HG02840 (cell line): ENCODE measurements at regions not wholly inside any gene's neighbourhood (a gene's known extent, or its start where the extent isn't known, plus 50 kb on each side); places are given as distances from the start of the nearest gene placed in this dataset.
"Not testable (repeated sequence)": the region's sequence is repeated elsewhere in the genome, so short reads cannot be mapped to it uniquely, and the experiment has no call there.

Experiments
- ATAC-seq: cut with Tn5 transposase; IDR thresholded peaks from one replicate; pipeline ENCODE4 v1.9.1; 2021; ENCODE audit warnings: mild to moderate bottlenecking, moderate library complexity, moderate number of reproducible peaks; ENCODE audit not compliant: unreplicated experiment, low FRiP score

DNA sequence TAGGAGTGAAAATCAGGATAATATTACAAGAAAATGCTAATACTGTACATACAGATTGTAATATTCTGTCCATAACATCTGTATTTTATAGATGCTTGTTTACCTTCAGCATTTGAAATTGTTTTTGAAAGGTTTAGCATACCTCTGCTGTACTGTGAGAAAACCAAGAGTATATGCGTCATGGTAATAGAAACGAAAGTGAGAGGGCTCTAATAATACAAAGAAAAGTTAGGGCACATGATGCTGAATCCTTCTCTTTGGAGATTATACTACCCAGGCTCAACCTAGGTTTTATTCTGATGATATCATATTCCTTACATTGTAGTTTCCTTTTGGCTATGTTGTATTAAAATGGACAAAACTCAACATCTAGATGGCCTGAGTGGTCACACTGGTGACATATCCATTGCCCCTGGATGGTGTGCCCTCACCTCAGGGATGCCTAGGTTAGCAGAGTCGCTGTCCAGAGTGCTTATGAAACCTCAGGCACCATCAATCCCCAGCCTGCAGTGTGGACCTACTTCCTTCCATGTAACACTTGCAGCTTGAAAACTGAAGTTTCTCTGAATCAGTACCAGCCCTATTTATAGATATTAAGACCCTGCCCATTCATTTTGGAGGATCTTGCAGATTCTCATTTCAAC is 253.7 kb downstream of the KCTD12 start:
- no peak for ATAC-seq

DNA sequence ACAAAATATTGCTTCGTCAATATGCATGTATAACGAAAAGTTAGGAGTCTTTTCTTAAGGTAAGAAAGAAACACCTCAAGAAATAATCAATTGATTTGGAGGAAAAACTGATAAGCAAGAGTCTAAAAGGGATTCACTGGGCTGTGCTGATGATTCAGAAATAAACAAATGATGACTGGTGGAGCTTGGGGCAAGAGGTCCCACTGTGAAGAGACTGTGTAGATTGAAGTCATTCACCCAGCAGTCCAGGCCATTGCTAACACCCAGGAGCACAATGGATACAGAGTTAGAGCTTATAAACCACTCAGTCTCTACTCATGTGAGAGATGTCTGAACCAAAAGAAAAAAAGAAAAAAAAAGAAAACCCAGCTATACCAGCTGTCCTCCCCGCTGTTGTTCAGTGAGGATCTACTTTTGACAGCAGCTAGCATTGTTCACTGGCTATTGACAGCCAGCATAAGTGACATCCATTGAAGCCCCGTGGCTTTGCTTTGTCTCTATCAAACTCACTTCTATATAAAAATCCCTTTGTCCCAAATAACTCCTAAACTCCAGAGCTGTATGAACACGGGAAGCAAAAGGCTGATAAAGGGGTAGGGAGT is 255.5 kb downstream of the KCTD12 start:
- ATAC-seq, result no peak

DNA sequence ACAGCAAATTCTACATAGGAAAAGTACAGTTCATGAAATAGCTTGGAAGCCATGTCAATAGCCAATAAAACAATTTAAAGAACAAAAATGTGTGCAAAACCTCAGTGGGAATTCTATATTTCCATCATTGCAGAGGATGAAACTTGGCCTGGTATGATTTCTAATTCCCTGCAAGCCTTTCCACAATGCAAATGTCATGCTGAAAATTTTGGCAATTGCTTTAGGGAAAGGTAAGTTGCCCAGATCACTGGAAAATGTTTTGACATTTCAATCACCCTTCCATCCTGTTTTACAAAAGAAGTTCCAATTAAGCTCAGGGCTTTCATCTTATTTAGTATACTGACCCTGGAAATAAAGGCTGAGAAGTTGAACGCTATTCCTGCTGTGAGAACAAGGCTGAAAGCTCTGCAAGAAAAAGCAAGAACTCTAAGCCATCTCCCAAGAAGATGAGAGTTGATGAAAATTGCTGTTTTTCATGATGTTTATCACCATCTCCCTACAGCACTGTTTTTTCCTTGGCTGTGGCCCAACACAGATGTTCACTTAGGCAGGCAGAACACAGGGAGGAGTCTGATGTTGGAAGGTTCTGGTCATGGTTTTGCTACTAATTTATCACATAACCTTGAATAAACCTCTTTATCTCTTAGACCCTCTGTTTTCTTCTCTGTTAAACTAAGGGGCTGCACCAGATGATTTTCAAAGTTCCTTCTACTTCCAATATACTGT is 263.7 kb downstream of the KCTD12 start:
- ATAC-seq, result no peak

DNA sequence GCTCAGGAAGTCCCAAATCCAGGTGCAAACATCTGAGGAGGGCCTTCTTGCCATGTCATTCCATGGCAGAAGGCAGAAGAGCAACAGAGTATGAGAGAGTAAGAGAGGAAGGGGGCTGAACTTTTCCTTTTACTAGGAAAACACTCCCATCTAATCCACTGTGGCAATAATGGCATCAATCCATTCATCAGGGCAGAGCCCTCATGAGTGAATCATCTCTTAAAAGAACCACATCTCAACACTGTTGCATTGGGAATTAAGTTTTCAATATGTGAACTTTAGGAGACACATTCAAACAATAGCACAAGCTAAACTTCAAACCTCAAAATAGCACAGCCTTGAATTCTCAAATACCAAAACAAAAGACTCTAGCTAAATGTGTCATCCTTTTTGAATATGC is 264.5 kb downstream of the KCTD12 start:
- ATAC-seq, result no peak

DNA sequence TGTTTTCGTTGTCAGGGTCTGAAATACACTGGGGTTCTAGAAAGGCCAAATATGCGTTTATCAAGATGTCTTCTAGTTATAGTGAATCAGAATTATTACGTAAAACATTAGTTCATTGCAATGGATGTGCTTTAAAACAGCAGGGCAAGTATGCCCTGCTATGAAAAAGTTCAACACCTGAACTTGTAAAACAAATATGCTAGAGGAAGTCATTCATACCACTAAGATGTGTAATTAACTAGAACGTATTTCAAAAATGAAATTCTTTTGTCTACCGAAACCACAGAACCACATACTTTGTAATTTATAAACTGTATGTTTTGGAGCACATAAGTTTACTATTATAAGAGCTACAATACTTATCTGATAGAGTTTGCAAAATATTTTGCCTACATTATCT is 266.2 kb downstream of the KCTD12 start:
- no peak for ATAC-seq

DNA sequence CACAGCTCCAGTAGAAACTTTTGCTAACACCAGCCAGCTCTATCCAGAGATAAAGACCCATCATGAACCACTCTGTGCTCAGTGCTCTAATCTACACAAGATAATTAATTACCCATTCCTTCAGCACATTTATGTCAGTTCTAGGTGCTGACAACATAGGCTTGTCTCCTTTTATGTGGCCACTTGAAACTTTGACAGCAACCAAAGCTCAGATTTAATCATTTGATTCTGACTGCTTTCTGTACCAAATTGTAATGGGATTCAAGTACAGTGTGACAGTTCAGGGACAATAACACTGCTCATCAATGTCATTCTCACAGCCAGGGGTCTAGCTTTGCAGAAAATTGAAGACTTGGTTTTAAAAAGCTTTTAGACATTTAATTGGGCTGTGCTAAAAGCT is 266.6 kb downstream of the KCTD12 start:
- ATAC-seq, result no peak

DNA sequence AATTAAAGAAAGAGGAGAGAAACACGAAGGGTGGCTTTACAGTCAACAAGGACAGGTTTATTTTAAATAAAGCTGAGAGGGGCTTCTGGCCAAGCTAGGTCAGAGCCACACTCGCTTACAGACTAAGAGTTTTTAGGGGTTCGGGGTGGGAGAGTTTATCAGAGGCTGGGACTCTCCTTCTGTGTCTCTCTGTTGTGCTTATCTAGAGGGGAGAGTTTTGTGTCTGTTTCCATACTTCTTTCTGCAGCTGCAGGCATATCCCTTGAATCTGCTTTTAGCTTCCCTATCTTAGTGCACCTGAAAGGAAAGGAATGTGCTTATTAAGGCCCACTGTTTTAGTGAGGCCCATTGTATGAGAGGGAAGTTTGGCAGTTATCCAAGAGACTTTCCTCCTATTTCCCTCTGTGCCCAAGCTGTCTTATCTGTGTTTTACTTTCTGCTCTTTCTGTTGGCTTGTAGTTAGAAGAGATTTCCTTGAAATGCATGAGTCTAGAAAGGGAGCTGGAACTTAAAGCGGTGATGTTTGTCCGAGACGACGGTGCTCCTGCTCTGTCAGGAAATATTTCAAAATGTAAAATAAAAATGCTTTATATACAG is 275.3 kb downstream of the KCTD12 start:
- no peak for ATAC-seq

DNA sequence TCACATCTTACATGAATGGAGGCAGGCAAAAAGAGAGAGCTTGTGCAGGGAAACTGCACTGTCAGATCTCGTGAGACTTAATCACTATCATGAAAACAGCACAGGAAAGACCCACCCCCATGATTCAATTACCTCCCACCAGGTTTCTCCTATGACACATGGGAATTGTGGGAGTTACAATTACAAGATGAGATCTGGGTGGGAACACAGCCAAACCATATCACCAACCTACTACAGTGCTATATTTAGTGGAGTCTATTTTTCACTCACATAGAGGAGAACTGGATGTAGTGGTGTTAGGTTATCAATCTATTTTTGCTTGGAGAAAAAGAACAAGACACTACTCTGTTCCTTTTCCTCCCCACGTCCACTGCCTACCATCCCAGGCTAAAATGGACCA is 276.6 kb downstream of the KCTD12 start:
- ATAC-seq, result no peak

DNA sequence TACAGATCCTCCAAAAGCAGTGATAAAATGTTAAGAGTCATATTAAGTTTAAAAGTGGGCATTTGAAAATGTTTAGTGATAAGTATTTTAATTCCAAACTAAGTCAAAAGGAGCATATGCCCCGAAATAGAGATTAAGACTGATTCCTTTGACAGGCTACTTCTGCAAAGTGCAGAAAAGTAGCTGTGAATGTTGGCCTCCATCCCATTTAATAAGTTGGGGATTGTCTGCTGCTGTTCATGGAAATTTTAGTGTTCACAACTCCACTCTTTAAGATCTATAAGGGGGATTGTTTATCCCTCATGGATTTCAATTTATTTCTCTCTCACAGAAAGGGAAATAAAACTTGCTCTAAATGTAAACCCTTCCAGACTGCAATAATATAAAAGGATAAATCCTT is 278.3 kb downstream of the KCTD12 start:
- ATAC-seq, result no peak

DNA sequence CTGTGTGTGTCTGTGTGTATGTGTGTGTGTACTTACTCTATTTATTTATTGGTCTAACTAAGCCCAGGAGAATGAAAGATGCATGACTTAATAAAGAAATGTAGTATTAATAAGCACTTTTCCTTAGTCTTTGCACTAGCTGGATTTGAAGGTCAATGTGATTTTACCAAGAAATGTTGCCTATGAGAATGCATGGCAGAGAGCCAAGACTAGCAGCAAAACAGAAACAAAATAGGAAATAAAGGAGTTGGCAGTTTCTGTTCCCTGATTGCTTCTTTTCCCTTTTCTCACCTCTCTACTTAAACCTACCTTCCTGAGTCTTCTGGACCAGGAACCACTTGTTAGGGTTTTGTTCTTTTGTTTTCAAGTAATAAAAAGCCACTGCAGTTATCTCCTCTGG is 286.1 kb downstream of the KCTD12 start:
- no peak for ATAC-seq

DNA sequence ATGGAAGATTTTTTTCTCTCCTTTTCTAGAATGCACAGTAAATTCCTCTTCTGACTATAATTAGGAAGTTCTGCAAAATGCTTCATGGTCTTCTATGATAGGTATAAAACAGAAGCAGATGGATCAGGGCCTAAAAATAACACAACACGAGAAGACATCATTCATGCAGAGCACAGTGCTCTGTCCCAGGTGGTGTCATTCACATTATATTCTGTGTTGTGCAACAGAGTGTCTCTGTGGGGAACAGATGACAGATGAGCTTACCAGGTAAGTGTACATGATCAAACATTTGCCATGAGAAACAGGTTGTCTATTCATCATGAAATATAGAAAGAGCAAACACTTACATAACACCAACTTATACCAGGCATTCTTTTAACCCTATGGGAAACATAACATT is 288.3 kb downstream of the KCTD12 start:
- no peak for ATAC-seq

DNA sequence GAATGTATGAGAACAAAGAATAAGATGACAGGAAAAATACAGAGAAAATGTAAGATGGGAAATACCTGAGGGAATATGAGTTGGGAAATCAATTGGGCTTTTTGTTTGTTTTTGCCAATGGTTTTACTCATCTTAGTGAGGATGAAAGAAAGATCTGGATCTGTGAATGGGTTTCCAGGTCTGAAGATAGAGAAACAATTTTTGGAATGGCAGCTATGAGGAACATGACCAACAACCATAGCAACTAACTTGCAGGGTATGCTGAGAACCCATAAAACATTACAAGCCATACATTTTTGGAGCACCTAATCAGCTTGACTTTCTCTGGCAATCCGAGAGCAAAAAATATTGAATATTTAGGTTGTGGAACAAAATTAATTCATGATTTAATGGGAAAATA is 290.0 kb downstream of the KCTD12 start:
- no peak for ATAC-seq

DNA sequence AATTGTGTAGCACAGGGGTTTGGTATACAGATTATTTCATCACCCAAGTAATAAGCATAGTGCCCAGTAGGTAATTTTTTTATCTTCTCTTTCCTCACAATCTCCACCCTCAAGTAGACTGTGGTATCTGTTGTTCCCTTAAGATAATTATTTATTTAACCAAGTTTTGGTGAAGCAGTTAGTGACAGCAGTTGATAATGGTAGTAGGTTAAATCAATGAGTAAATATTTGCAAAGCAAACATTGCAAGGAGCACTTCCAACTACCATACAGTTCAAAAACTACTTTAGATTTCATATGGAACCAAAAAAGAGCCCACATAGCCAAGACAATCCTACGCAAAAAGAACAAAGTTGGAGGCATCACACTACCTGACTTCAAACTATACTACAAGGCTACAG is 291.8 kb downstream of the KCTD12 start:
- no peak for ATAC-seq

DNA sequence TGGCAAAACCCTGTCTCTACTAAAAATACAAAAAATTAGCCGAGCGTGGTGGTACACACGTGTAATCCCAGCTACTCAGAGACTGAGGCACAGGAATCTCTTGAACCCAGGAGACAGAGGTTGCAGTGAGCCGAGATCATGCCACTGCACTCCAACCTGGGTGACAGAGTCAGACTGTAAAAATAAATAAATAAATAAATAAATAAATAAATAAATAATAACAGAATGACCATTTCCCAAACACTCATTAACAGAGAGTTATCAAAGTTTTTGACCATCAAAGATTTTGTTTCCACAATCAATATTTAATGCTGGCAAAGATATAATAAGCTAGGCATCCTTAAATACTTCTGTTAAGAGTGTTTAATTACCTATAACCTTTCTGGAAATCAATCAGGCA is 299.4 kb downstream of the KCTD12 start:
- no peak for ATAC-seq

DNA sequence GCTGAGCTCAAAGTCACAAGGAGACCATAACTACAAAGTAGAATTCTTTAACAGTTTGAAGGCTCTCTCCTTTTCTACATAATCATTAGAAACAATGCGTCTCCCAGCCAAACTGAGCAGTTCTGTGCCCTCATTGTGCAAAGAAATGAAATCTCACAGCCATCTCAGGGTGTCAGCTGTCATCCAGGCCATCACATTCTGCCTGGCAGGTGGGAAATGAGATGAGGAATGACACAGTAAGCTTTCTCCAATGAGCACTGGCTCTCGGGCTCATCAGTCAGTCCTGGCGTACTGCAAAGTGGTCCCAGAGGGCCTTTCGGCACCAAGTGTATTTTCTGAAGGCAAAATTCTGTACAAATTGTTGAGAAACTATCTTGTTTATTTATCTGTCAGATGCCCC is 306.5 kb downstream of the KCTD12 start:
- no peak for ATAC-seq

DNA sequence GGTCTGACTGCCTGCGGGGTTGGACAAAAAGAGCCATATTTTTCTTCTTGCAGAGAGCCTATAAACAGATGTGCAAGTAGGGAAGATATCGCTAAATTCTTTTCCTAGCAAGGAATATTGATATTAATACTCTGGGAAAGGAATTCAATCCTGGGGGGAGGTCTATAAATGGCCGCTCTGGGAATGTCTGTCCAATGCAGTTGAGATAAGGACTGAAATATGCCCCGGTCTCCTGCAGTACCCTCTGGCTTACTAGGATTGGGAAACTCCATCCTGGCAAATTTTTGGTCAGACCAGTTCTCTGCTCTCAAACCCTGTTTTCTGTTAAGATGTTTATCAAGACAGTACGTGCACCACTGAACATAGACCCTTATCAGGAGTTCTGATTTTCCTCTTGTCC is 310.6 kb downstream of the KCTD12 start:
- ATAC-seq, result not testable (repeated sequence)

DNA sequence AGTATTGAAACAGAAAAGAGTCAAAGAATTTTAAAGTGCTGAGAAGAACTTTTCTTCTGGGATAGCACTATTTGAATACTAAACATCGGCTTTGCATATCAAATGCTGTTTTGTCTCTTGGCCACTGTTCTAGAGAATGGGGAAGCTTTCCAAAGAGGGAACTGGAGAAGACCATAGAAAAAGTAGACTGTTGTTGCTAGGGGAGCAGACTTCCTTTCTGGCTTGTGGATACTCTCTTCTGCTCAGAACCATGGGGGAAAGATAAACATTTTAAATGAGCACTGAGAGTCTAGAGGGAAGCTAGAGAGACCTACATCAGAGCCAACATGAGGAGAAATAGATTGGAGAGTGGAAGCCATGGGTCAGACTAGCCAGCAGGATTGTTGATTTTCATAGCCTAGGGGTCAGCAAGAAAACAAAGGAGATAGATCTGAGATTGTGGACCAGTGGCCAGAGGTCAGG is 315.7 kb downstream of the KCTD12 start:
- no peak for ATAC-seq

DNA sequence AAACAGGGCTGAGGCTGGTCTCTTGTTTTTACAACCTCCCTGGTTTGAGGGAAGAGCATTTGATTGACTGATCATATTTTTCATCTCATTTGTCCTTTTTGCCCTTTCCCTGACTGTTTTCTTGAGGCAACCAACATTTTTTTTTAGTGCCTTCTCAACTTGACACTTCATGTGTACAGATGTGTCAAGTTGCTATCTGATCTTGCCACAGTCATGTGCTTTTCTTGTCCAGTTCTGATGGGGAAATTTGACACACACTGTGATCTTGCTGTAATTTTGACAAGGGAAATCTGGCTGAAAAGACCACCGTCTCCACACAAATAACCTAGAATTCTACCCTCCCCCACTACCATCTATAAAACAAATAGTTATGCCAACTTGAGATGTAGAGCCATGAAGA is 329.6 kb downstream of the KCTD12 start:
- no peak for ATAC-seq

DNA sequence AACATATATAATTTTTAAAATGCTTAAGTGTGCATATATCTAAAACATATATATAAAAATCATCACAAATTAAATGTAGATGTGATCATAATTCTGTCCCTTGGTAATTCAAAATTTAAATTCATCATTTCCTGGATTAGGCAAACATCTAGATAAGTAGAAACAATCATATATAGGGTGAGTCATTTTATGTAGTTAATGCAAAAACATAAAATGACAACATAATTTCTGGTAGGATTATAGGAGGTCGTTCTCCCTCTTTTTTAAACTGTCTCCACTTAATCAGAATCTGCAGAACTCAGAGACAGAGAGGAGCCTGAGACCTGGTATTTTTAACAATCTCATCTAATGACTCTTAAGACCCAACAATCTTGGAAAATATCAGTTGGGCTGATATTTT is 333.4 kb downstream of the KCTD12 start:
- no peak for ATAC-seq

DNA sequence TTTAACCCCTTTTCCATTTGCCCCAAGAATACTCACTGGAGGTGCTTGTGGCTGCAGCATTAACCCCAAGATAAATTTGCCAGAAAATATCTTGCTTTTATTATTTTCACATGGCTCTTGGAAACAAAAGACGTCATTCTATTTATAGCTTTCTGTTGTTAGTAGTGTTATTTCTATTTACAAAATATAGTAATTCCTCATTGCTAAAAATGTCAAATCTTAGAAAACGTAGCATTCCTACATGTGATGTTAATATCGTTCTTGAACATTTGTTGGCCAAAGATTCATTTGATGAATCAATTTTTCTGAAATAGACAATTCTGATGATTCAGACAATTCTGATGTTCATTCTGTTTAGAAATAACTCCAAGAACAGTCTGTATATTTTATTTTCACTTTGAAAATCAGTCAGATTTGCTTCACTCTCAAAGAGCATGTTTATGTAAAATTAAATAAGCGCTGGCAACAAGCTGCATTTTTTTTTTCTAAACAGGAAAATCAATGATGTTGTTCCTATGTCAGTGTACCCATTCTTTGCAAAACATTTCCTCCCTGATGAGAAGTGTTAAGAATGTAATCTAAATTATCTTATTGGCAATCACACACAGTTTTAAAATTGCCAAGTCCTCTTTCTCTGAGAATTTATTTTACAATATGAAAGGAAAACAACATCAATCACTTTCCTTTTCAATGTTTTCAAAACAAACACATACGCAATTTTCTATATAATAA is 334.0 kb downstream of the KCTD12 start:
- no peak for ATAC-seq

DNA sequence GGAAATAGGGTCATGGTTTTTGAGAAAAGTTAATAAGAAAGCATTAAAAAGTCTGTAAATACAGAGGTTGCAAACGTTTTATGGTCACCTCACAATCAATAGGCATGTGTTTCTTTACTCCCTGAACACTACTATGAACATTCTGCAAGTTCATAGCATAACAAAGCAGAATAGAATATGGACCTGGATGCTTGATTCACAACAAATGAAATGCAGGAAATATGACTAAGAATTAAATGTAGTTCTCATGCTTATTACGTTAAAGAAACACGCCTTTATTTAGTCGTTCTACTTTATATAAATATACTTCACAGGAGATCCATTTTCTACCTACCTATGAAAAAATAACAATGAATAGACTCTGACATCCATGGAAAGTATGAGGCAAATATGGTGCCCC is 344.0 kb downstream of the KCTD12 start:
- no peak for ATAC-seq
